Muscle of leg (tissue), 3 donors: ENCODE measurements at regions not wholly inside any gene's neighbourhood (a gene's known extent, or its start where the extent isn't known, plus 50 kb on each side); places are given as distances from the start of the nearest gene placed in this dataset.

Experiments used
- DNase-seq: peaks from one replicate; pipeline ENCODE4 v3.0.0; 2013
- H3K27ac ChIP-seq: one replicate; pipeline ENCODE4 v1.5.1; 2013; ENCODE audit warnings: mild to moderate bottlenecking, low read length, control low read depth
- H3K27me3 ChIP-seq: one replicate; pipeline ENCODE4 v1.6.1; 2013; ENCODE audit warnings: low read length; ENCODE audit not compliant: control insufficient read depth, insufficient read depth
- H3K36me3 ChIP-seq: one replicate; pipeline ENCODE4 v1.6.1; 2013; ENCODE audit warnings: low read length; ENCODE audit not compliant: control insufficient read depth, insufficient read depth
- H3K4me1 ChIP-seq: one replicate; pipeline ENCODE4 v1.6.1; 2013; ENCODE audit warnings: low read length; ENCODE audit not compliant: control insufficient read depth, insufficient read depth
- H3K4me3 ChIP-seq: one replicate; pipeline ENCODE4 v1.5.1; 2013; ENCODE audit warnings: low read length, control low read depth
- H3K9me3 ChIP-seq: replicated peaks from 2 replicates; pipeline ENCODE4 v1.6.1; 2013; ENCODE audit warnings: low read depth, low read length; ENCODE audit not compliant: control insufficient read depth
- WGBS: methylation state at CpG from one replicate; pipeline ENCODE4 v1.1.5; 2013; ENCODE audit warnings: missing lambda C conversion rate; ENCODE audit not compliant: insufficient coverage; 5-methylcytosine and 5-hydroxymethylcytosine counted together

DNA sequence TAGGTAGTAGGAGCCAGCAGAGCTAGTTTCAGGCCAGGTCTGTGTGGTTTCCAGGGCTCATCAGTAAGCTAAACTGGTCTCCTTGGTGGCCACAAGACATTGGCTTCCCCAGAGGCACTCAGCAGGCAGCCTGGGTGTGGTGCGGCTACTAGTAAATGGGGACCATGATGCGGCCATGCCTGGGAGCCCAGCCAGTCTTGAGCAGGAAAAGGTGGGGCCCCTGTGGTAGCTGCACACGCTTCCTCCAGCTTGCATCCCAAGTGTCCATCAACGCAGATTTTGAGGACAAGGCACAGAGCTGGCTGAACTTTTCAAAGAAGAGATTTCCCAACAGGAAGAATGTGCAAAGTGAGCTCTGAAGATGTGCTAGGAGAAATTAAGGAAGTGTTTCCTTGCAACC is 107.4 kb upstream of the NAA20 start:
- 64% methylated on average over 2 of the region's 4 CpGs for WGBS
- DNase-seq: peak; percentile 62
- Histone ChIP-seq H3K36me3 (peaks cover 7% of the 10 kb centered on the region), H3K4me3 (no peak overlapping the region), H3K4me1 (peaks cover 7% of the 10 kb centered on the region), H3K27me3 (no peaks in the 10 kb centered on the region), H3K9me3 (no peaks in the 10 kb centered on the region), H3K27ac (no peak overlapping the region)

DNA sequence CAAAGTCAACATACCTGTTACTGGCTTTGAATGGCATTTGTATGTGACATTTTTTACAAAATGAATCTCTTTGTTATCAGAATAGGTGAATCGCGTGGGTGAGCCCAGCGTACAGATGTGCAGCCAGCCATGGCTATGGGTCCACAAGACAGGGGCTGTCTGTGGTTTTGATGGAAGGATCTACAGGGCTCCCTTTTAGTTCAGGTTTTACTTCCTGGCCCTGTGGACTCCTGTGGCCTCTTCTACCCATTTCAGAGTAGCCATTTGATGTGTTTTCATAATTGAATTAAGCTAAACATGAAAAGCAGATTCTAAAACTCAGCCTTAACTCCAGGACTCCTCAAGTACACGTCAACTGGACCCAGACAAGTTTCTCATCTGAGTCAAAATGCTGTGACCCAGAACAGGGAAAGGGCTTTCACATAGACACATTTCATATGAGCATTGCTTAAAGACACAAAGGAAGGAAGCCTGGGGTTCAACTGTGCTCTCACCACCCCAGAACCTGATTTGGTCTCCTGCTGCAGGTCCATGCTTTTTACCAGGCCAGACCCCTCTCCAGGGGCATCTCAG is 105.3 kb upstream of the NAA20 start:
- no peak for DNase-seq
- H3K4me3 ChIP-seq: no peak overlapping the region
- no peak overlapping the region for H3K27ac ChIP-seq
- peaks cover 16% of the 10 kb centered on the region for H3K4me1 ChIP-seq
- H3K9me3 ChIP-seq: no peaks in the 10 kb centered on the region
- peaks cover 7% of the 10 kb centered on the region for H3K36me3 ChIP-seq
- H3K27me3 ChIP-seq: no peaks in the 10 kb centered on the region
- 80% methylated on average over 1 of the region's 4 CpGs for WGBS

DNA sequence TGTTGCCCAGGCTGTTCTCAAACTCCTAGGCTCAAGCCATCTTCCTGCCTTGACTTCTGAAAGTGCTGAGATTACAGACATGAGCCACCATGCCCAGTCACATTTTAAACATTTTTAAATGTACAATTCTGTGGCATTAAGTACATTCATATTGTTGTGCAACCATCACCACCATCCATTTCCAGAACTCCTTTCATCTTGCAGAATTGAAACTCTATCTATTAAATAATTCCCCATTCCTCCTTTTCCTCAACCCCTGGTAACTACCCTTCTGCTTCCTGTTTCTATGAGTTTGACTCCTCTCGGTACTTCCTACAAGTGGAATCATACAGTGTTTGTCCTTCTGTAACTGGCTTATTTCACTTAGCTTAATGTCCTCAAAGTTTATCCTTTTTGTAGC is 103.8 kb upstream of the NAA20 start:
- no CpG with 5 or more reads among the region's 1 CpG for WGBS
- H3K4me1 ChIP-seq: peaks cover 25% of the 10 kb centered on the region

DNA sequence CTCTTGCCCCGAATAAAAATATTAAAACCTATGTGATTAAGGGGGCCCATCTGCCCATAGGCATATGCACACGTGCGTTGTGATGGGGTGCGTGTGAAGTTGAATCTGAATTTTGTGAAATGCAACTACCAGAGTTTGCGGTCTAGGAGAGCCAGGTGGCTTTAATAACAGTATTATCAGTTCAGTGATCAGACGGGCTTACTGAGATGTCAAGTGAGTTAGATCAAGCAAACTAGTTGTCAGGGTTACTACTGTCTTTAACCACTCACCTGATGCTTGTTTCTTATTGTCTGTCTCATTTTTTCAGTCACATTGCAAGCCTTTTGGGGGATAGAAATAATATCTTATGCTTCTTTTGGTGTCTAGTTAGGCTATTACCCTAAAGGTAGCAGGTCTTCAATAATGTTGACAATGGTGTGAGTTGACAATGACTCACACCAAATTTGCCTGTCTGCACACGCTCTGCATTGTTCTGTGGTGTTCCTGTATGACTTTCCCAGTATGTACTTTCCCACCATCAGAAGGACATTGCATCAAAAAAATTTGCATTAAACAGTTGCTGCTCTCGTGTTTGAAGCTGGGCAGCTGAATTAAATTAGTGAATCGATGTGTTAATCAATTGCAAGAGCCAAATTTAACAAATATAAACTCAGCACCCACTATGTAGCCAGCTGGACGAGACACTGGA is 103.1 kb upstream of the NAA20 start:
- no peak overlapping the region for H3K4me3 ChIP-seq
- DNase-seq: no peak
- no peaks in the 10 kb centered on the region for H3K9me3 ChIP-seq
- H3K4me1 ChIP-seq: peaks cover 30% of the 10 kb centered on the region
- WGBS: 98% methylated on average over 5 of the region's 10 CpGs
- no peak overlapping the region for H3K27ac ChIP-seq
- no peaks in the 10 kb centered on the region for H3K27me3 ChIP-seq
- peaks cover 3% of the 10 kb centered on the region for H3K36me3 ChIP-seq

More for the DNA sequence above, 103.8 kb upstream of the NAA20 start:
- no peak for DNase-seq
- no peak overlapping the region for H3K27ac ChIP-seq
- no peaks in the 10 kb centered on the region for H3K9me3 ChIP-seq
- H3K27me3 ChIP-seq: no peaks in the 10 kb centered on the region
- no peak overlapping the region for H3K4me3 ChIP-seq
- peaks cover 3% of the 10 kb centered on the region for H3K36me3 ChIP-seq

DNA sequence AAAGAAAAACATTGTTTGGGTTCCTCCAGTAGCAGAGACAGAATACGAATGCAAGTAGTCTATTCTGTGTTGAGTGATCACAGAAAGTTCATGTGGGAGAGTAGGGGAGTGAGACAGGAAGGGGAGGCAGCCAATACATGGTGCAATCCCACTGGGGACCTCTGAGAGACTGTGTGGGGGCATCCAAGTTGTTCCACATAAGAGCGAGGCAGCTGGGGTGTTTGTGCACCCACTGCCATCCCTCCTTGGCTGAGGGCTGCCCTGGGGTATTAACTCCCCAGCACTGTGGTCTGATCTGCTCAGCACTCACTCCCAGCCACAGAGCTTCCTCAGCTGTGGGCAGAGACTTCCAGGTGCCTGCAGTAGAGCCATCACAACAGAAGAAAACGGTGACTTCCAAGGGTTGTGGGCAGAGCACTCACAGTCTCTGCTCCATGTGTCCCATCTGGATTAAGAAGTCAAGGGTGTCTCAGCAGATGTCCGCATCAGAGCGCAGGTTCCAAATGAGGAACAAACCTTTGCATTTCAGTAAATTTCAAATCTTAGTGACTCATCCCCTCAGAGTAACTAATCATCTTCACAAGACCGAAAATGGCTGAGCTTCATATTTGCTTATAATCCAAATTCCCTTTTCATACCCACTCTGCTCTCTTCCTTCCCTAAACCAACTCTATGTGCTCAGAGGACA is 101.9 kb upstream of the NAA20 start:
- H3K36me3 ChIP-seq: peaks cover 3% of the 10 kb centered on the region
- H3K27me3 ChIP-seq: no peaks in the 10 kb centered on the region
- H3K9me3 ChIP-seq: no peaks in the 10 kb centered on the region
- H3K4me1 ChIP-seq: peaks cover 29% of the 10 kb centered on the region
- 53% methylated on average over 6 of the region's 6 CpGs for WGBS
- H3K27ac ChIP-seq: no peak overlapping the region
- DNase-seq: peak; percentile 46
- no peak overlapping the region for H3K4me3 ChIP-seq

DNA sequence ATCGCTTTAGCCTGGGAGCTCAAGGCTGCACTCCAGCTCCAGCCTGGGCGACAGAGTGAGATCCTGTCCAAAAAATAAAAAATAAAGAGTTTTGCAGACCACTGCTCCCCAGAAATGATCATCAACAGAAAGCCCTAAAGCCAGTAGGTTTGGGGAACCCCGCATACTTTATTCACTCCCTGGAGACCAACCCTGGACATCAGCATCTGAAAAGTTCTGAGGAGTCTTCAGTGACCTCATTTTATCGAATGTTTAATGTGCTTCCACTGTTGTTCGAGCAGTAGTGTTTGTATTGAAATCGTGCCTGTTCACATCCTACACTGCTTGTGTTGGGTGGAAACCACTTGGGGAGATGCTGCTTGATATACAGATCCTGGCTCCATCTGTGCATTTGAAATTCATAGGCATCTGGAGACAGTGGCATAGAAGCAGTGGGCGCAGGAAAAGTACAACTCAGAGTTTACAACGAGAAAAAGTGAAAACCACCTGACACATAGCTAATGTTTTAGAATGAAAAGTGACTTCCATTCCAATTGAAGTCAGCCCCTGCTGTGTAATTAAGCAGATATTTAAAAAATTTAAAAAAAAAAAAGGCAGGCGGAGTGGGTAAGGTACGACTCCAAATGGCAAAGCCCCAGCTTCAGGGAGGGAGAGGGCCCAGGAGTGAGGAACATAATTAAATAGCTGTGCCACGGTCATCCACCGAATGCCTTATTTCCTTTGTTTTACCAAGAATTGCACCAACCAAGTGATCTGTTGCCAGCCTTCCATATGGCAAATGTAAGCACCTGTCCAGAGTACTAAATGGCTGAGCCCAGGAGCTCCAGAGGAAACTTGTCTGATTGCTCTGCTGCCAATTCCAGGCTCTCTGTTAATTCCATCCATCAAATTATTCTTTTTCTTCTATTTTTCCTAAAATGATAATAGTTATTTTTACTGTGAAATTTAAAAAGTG is 100.4 kb upstream of the NAA20 start:
- Histone ChIP-seq H3K4me3 (no peak overlapping the region), H3K4me1 (peaks cover 31% of the 10 kb centered on the region)

DNA sequence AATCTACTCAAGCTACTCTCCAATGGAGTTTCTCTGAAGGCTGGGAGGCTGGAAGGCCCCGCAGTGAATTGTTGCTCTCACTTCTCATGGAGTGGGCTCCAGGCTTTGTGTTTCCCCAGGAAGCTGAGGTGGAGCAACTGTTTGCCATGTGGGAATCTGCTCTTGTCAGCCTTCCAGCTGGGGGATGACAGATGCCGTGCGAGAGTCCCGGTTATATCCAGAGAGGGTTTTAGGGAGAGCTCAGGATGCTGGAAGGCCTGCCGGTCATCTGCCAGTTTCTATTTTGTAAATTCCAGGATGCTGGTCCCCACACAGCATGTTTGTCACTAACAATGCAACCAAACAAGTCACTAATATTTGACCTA is 98.2 kb upstream of the NAA20 start:
- peaks cover 3% of the 10 kb centered on the region for H3K36me3 ChIP-seq
- WGBS: 35% methylated on average over 4 of the region's 5 CpGs
- peak; percentile 72 for DNase-seq
- H3K9me3 ChIP-seq: no peaks in the 10 kb centered on the region
- H3K4me1 ChIP-seq: peaks cover 39% of the 10 kb centered on the region
- peak overlapping the region; percentile 56 for H3K27ac ChIP-seq
- H3K27me3 ChIP-seq: no peaks in the 10 kb centered on the region
- H3K4me3 ChIP-seq: no peak overlapping the region

More for the DNA sequence above, 100.4 kb upstream of the NAA20 start:
- H3K36me3 ChIP-seq: peaks cover 3% of the 10 kb centered on the region
- no peak overlapping the region for H3K27ac ChIP-seq
- H3K27me3 ChIP-seq: no peaks in the 10 kb centered on the region
- 70% methylated on average over 6 of the region's 12 CpGs for WGBS
- DNase-seq: no peak
- no peaks in the 10 kb centered on the region for H3K9me3 ChIP-seq

DNA sequence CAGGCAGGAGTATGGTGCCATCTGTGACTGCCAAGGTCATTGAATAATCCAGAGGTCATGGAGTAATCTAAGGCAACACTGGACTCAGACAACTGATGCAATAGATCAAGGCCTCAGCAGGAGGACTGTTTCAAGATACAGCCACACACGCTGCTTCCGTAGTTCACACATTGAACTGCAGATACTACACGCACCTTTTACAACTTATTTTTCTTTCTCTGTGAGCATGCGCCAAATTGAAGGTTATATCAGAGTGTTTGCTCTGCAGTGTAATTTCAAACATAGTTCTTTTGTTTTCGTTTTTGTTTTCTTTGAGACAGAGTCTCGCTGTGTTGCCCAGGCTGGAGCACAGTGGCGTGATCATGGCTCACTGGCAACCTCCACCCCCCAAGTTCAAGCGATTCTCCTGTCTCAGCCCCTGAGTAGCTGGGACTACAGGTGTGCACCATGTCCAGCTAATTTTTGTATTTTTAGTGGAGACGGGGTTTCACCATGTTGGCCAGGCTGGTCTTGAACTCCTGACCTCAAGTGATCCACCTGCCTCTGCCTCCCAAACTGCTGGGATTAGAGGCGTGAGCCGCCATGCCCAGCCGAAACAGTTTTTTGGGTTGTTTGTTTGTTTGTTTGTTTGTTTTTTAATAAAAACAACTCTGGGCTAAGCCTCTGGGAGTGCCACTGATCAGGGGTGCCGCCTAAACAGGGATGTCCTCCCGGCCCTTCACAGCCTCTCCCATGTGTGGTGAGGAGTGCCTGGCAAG is 96.6 kb upstream of the NAA20 start:
- H3K27me3 ChIP-seq: no peaks in the 10 kb centered on the region
- no peak overlapping the region for H3K4me3 ChIP-seq
- H3K36me3 ChIP-seq: no peaks in the 10 kb centered on the region
- no peak for DNase-seq
- H3K9me3 ChIP-seq: no peaks in the 10 kb centered on the region
- no peak overlapping the region for H3K27ac ChIP-seq
- H3K4me1 ChIP-seq: peaks cover 30% of the 10 kb centered on the region
- WGBS: 90% methylated on average over 2 of the region's 14 CpGs

DNA sequence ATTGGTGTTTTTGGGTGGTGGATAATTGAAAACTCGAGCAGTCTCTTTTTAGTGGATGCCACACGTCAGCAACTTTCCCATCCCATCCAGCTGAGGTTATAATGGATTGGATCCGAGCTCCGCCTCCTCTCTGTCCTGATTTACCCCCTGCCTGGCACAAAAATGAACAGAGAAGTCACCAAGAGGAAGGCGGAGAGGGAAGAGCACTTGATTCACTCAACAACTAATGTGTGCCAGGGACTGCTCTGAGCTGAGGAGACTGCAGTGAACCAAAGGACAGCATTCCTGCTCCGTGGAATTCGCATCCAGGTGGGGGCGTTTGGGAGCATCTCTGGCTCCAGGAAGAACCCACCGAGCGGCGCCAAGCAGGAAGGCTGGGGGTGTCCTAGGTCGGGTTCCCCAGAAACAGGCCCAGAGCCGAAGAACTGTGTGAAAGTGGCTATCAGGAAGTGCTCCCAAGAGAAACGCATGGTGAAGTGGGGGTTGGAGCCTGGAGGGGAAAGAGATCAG is 95.8 kb upstream of the NAA20 start:
- no peaks in the 10 kb centered on the region for H3K9me3 ChIP-seq
- peaks cover 29% of the 10 kb centered on the region for H3K4me1 ChIP-seq
- WGBS: 64% methylated on average over 9 of the region's 14 CpGs
- DNase-seq: peak; percentile 48
- no peak overlapping the region for H3K4me3 ChIP-seq
- H3K27ac ChIP-seq: no peak overlapping the region
- no peaks in the 10 kb centered on the region for H3K27me3 ChIP-seq
- no peaks in the 10 kb centered on the region for H3K36me3 ChIP-seq
